HG02642 (cell line): ENCODE measurements at regions not wholly inside any gene's neighbourhood (a gene's known extent, or its start where the extent isn't known, plus 50 kb on each side); places are given as distances from the start of the nearest gene placed in this dataset.

Source experiments
- ATAC-seq: cut with Tn5 transposase; IDR thresholded peaks from one replicate; pipeline ENCODE4 v1.9.1; 2021; ENCODE audit warnings: mild to moderate bottlenecking; ENCODE audit not compliant: unreplicated experiment, poor library complexity

DNA sequence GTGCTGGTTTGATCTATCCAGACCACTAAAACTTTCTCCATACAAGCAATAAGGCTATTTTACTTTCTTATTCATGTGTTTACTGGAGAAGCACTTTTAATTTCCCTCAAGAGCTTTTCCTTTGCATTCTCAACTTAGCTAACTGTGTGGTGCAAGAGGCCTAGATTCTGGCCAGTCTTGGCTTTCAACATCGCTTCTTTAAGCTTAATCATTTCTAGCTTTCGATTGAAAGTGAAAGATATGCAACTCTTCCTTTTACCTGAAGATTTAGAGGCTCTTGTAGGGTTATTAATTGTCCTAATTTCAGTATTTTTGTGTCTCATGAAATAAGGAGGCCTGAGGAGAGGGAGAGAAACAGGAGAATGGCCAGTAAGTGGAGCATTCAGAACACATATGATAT lies 234.8 kb upstream of the GADL1 start:
- no peak for ATAC-seq

GRCh38 chr3:31132132-31132769 lies 237.8 kb upstream of the GADL1 start:
- ATAC-seq: no peak

- no peak for ATAC-seq
Measured at GRCh38 chr3:31133541-31133940, 239.1 kb upstream of the GADL1 start.

GRCh38 chr3:31135546-31135945 lies 241.1 kb upstream of the GADL1 start:
- no peak for ATAC-seq

- no peak for ATAC-seq
Measured at GRCh38 chr3:31137718-31138465, 243.4 kb upstream of the GADL1 start.

- ATAC-seq: no peak
Measured at GRCh38 chr3:31140470-31140869, 246.0 kb upstream of the GADL1 start.

DNA sequence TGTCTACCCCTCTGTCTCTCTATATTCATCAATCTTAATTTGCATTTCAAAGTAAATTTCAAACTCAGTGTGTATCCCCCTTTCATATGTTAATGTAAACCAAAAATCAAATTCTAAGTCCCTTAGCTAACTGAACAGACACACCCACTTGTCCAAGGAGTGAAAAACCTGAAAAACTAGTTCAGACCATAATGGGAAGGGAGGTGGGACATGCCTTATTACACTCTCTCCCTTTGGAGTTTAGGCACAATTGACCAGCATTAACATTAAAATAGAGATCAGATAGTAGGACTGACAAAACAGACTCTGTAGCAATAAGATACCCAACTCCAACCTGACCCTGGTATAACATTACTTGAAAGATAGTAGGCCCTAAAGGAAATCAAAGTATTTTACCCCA lies 247.7 kb upstream of the GADL1 start:
- no peak for ATAC-seq

- no peak for ATAC-seq
Measured at GRCh38 chr3:31142543-31142942, 248.1 kb upstream of the GADL1 start.

- no peak for ATAC-seq
Measured at GRCh38 chr3:31145062-31145461, 250.6 kb upstream of the GADL1 start.

DNA sequence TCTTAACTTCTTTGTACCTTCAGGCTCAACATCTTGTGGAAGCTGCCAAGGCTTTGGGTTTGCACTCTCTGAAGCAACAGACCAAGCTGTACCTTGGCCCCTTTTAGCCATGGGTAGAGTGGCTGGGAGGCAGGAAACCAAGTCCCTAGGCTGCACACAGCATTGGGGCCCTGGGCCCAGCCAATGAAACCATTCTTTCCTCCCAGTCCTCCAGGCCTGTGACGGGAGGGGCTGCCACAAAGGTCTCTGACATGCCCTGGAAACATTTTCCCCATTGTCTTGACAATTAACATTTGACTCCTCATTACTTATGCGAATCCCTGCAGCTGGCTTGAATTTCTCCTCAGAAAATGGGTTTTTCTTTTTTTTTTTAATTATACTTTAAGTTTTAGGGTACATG lies 253.1 kb upstream of the GADL1 start:
- ATAC-seq: no peak

GRCh38 chr3:31157047-31157694 lies 262.7 kb upstream of the GADL1 start:
- ATAC-seq: no peak

- ATAC-seq: no peak
Measured at GRCh38 chr3:31157893-31158620, 263.6 kb upstream of the GADL1 start.

GRCh38 chr3:31159331-31160039 lies 265.0 kb upstream of the GADL1 start:
- ATAC-seq: no peak

DNA sequence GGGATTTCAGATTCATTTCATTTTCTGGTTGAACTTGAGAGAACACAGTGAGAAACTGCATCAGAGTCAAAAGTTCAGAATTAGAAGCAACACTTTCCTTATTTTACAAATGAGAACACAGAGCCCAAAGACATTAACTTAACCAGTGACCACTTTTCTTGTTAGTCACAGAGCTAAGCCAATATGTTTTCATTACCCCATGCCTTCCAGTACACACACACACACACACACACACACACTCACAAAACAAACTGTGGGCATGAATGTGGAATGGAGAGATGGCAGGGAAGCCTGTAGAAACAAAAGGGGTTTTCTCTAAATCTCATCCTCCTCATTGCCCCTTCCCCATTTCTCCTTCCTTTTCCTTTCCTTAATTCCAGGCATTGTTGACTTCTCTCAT lies 267.4 kb upstream of the GADL1 start:
- no peak for ATAC-seq

- ATAC-seq: no peak
Measured at GRCh38 chr3:31164381-31164780, 269.9 kb upstream of the GADL1 start.

- ATAC-seq: no peak
Measured at GRCh38 chr3:31165399-31165860, 271.0 kb upstream of the GADL1 start.

- no peak for ATAC-seq
Measured at GRCh38 chr3:31166249-31166885, 271.9 kb upstream of the GADL1 start.

DNA sequence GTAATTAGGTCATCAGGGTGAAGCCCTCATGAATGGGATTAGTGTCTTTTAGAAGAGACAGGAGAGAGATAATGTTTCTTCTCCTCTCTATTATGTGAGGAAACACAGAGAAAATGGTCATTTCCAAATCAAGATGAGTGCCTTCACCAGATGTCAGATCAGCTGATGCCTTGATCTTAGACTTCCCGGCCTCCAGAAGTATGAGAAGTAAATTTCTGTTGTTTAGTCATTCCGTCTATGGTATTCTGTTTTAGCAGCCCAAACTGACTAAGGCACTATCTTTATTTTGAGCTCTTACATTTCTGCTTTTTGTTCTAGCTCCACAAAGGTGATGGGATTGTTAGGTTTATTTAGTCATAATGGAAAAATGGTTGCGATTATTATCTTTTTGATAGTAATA lies 273.2 kb upstream of the GADL1 start:
- no peak for ATAC-seq

DNA sequence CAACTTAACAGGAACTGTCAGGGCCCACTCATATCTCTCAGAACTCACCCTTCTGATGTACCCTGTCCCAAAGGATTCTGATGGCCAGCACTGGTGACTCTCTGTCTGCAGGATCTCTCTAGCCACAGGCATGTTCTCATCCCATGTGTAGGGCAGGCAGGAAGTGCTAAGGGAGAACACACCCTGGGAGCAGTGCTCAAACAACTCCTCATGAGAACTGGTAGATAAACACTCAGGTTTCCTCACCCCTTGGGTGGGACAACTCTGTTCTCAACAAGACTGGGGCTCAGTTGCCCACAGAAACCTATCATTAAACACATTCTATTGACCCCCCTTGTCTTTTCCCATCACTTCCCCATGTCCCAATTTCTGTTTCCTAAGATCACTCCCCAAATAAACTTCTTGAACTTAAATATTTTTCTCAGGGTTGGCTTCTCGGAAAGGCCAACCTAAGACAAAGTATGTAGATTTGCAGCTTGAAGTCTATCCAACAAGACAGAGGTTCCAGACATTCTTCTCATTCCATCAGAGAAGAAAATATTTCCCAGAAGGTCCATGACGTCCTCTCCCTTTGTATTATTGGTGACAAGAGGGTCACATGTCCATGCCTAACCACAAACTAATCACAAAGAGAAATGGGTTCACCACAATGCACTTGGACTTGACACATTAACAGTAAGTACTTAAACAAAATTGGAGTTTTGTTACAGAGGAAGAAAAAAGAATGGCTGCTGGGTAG lies 276.6 kb upstream of the GADL1 start:
- no peak for ATAC-seq
